Colonic mucosa (tissue), 4 donors: ENCODE measurements at regions not wholly inside any gene's neighbourhood (a gene's known extent, or its start where the extent isn't known, plus 50 kb on each side); places are given as distances from the start of the nearest gene placed in this dataset.
"Not testable (repeated sequence)": the region's sequence is repeated elsewhere in the genome, so short reads cannot be mapped to it uniquely, and the experiment has no call there.

Source experiments
- DNase-seq: peaks from one replicate; pipeline ENCODE4 v3.0.0-alpha.2; 2020
- H3K27ac ChIP-seq: fragments of 200-600 bp; one replicate; pipeline ENCODE4 v1.8.0; 2021
- H3K27me3 ChIP-seq: fragments of 200-600 bp; one replicate; pipeline ENCODE4 v1.8.0; 2021
- H3K36me3 ChIP-seq: fragments of 200-600 bp; one replicate; pipeline ENCODE4 v1.8.0; 2021
- H3K4me1 ChIP-seq: fragments of 200-600 bp; one replicate; pipeline ENCODE4 v1.8.0; 2021; ENCODE audit warnings: mild to moderate bottlenecking
- H3K4me3 ChIP-seq: fragments of 200-600 bp; one replicate; pipeline ENCODE4 v1.8.0; 2021
- H3K9ac ChIP-seq, 2 donors: one replicate each; pipeline ENCODE4 v1.7.0; 2013; ENCODE audit warnings: control low read depth in 2 of 2, low read depth in 2 of 2, low read length in 2 of 2
- H3K9me3 ChIP-seq: fragments of 200-600 bp; one replicate; pipeline ENCODE4 v1.8.0; 2021
- CTCF ChIP-seq: fragments of 200-600 bp; IDR thresholded peaks from one replicate; pipeline ENCODE4 v1.8.0; 2022; ENCODE audit warnings: antibody characterized with exemption, mild to moderate bottlenecking
- intact Hi-C: fragments of 100-400 bp; cut with DNase I; formaldehyde crosslinking; loops from one replicate; pipeline ENCODE4 v1.14.1; 2022
- donor health status: healthy.
- donor health status: DM: no; HTN: no; CAD: no.
- donor health status: DM: no; HTN: no; CAD: no.

- no peak for TF ChIP-seq CTCF
- Histone ChIP-seq H3K4me1 (no peaks in the 10 kb centered on the region), H3K9me3 (no peaks in the 10 kb centered on the region), H3K9ac (no peak overlapping the region), H3K27me3 (no peaks in the 10 kb centered on the region), H3K4me3 (no peak overlapping the region), H3K36me3 (no peaks in the 10 kb centered on the region), H3K27ac (no peak overlapping the region)
- intact Hi-C loops = no loop called here
- no peak for DNase-seq
Measured at GRCh38 chr4:138588501-138588900, 346.4 kb upstream of the SLC7A11 start.

- no peak overlapping the region for H3K9ac ChIP-seq
- H3K36me3 ChIP-seq = no peaks in the 10 kb centered on the region
- intact Hi-C loops = no loop called here
- DNase-seq = no peak
- no peak for TF ChIP-seq CTCF
- H3K27ac ChIP-seq = no peak overlapping the region
- no peaks in the 10 kb centered on the region for H3K27me3 ChIP-seq
- H3K9me3 ChIP-seq = no peaks in the 10 kb centered on the region
- no peak overlapping the region for H3K4me3 ChIP-seq
- no peaks in the 10 kb centered on the region for H3K4me1 ChIP-seq
Measured at GRCh38 chr4:138579146-138579545, 337.0 kb upstream of the SLC7A11 start.

- H3K27me3 ChIP-seq, H3K9ac ChIP-seq, H3K27ac ChIP-seq, intact Hi-C loops, H3K36me3 ChIP-seq, H3K4me1 ChIP-seq, DNase-seq, H3K4me3 ChIP-seq, H3K9me3 ChIP-seq: not testable (repeated sequence)
Measured at GRCh38 chr4:138577826-138578225, 335.7 kb upstream of the SLC7A11 start.

GRCh38 chr4:138577145-138577544, 335.0 kb upstream of the SLC7A11 start:
- H3K9ac ChIP-seq = no peak overlapping the region
- no peaks in the 10 kb centered on the region for H3K36me3 ChIP-seq
- DNase-seq = no peak
- TF ChIP-seq CTCF = no peak
- H3K4me1 ChIP-seq = no peaks in the 10 kb centered on the region
- H3K4me3 ChIP-seq = no peak overlapping the region
- no peaks in the 10 kb centered on the region for H3K9me3 ChIP-seq
- H3K27ac ChIP-seq = no peak overlapping the region
- intact Hi-C loops = no loop called here
- H3K27me3 ChIP-seq = no peaks in the 10 kb centered on the region

GRCh38 chr4:138576684-138577083, 334.5 kb upstream of the SLC7A11 start:
- no peak for DNase-seq
- intact Hi-C loops = no loop called here
- Histone ChIP-seq H3K4me1 (no peaks in the 10 kb centered on the region), H3K27ac (no peak overlapping the region), H3K27me3 (no peaks in the 10 kb centered on the region), H3K4me3 (no peak overlapping the region), H3K9me3 (no peaks in the 10 kb centered on the region), H3K36me3 (no peaks in the 10 kb centered on the region), H3K9ac (no peak overlapping the region)
- TF ChIP-seq CTCF = peak; percentile 18

- no peaks in the 10 kb centered on the region for H3K27me3 ChIP-seq
Measured at GRCh38 chr4:138573246-138573645, 331.1 kb upstream of the SLC7A11 start.

More at GRCh38 chr4:138573246-138573645, 331.1 kb upstream of the SLC7A11 start:
- Histone ChIP-seq H3K9ac (no peak overlapping the region), H3K4me1 (no peaks in the 10 kb centered on the region), H3K9me3 (no peaks in the 10 kb centered on the region), H3K36me3 (no peaks in the 10 kb centered on the region), H3K27ac (no peak overlapping the region), H3K4me3 (no peak overlapping the region)
- TF ChIP-seq CTCF = no peak
- no peak for DNase-seq
- intact Hi-C loops = no loop called here
